PC-9 (cell line): ENCODE measurements at regions not wholly inside any gene's neighbourhood (a gene's known extent, or its start where the extent isn't known, plus 50 kb on each side); places are given as distances from the start of the nearest gene placed in this dataset.

Experiments used
- BruUV-seq: library from RNA; stranded (reverse); fragments of 400-500 nt; replicated peaks from 2 replicates; lab custom pipeline; 2021; lab: Mats Ljungman, UMichigan
- CTCF ChIA-PET: fragments of 300-600 bp; sonication (Branson Sonifier 250); formaldehyde crosslinking; loops from one replicate; lab custom pipeline; 2022; ENCODE audit warnings: antibody characterized with exemption; lab: Charles Lee
- POLR2A ChIA-PET: fragments of 300-600 bp; sonication (Branson Sonifier 250); formaldehyde crosslinking; loops from one replicate; lab custom pipeline; 2022; ENCODE audit warnings: antibody characterized with exemption; ENCODE audit not compliant: unreplicated experiment; lab: Charles Lee
- DNase-seq, 2 experiments: peaks; one replicate each; pipeline versions ENCODE4 v3.0.0 to v3.0.0-alpha.2; 2015 to 2022; ENCODE audit warnings: mixed read lengths in 1 of 2
- H2AFZ ChIP-seq: fragments of 200-600 bp; sonication (generic); 2 replicates; pipeline ENCODE4 v1.8.1; 2017; ENCODE audit warnings: antibody characterized with exemption
- H3F3A ChIP-seq: fragments of 200-600 bp; sonication (generic); 2 replicates; pipeline ENCODE4 v1.8.1; 2017; ENCODE audit warnings: antibody characterized with exemption, mild to moderate bottlenecking, low read depth; ENCODE audit not compliant: insufficient read depth
- H3K27ac ChIP-seq: fragments of 200-600 bp; sonication (generic); 2 replicates; pipeline ENCODE4 v1.6.1; 2016; ENCODE audit warnings: mixed run types
- H3K27me3 ChIP-seq: fragments of 200-600 bp; sonication (generic); 2 replicates; pipeline ENCODE4 v1.6.1; 2016; ENCODE audit warnings: low read depth, mixed run types; ENCODE audit not compliant: insufficient read depth
- H3K36me3 ChIP-seq: fragments of 200-600 bp; sonication (generic); 2 replicates; pipeline ENCODE4 v1.6.1; 2016; ENCODE audit warnings: low read depth, mixed run types
- H3K4me1 ChIP-seq: fragments of 200-600 bp; sonication (generic); replicated peaks from 2 replicates; pipeline ENCODE4 v1.6.1; 2016; ENCODE audit warnings: mixed run types; ENCODE audit not compliant: insufficient read depth
- H3K4me2 ChIP-seq: fragments of 200-600 bp; sonication (generic); 2 replicates; pipeline ENCODE4 v1.6.1; 2017; ENCODE audit warnings: mixed run types
- H3K4me3 ChIP-seq: fragments of 200-600 bp; sonication (generic); 2 replicates; pipeline ENCODE4 v1.6.1; 2016; ENCODE audit warnings: mixed run types
- H3K79me2 ChIP-seq: fragments of 200-600 bp; sonication (generic); 2 replicates; pipeline ENCODE4 v1.6.1; 2017; ENCODE audit warnings: low read depth, mixed run types
- H3K9me2 ChIP-seq: fragments of 200-600 bp; sonication (generic); 2 replicates; pipeline ENCODE4 v1.8.1; 2017; ENCODE audit warnings: mild to moderate bottlenecking; ENCODE audit not compliant: insufficient read depth
- H3K9me3 ChIP-seq: fragments of 200-600 bp; sonication (generic); 2 replicates; pipeline ENCODE4 v1.8.1; 2016; ENCODE audit warnings: low read depth; ENCODE audit not compliant: insufficient read depth
- H4K20me1 ChIP-seq: fragments of 200-600 bp; sonication (generic); 2 replicates; pipeline ENCODE4 v1.8.1; 2017; ENCODE audit not compliant: insufficient read depth
- EZH2 ChIP-seq: fragments of 200-600 bp; sonication (generic); IDR thresholded peaks from 2 replicates; pipeline ENCODE4 v1.8.0; 2017; ENCODE audit warnings: antibody characterized with exemption, low read depth
- intact Hi-C: fragments of 100-400 bp; cut with micrococcal nuclease; formaldehyde crosslinking; loops from one replicate; pipeline ENCODE4 v1.10.0; 2022; ENCODE audit not compliant: unreplicated experiment
- TF ChIP-seq, protein P1 (sequence below): fragments of 200-600 bp; sonication (generic); conservative IDR thresholded peaks from 2 replicates; pipeline ENCODE4 v1.6.1; 2017; ENCODE audit warnings: mixed run types, antibody characterized with exemption, mild to moderate bottlenecking, moderate library complexity

DNA sequence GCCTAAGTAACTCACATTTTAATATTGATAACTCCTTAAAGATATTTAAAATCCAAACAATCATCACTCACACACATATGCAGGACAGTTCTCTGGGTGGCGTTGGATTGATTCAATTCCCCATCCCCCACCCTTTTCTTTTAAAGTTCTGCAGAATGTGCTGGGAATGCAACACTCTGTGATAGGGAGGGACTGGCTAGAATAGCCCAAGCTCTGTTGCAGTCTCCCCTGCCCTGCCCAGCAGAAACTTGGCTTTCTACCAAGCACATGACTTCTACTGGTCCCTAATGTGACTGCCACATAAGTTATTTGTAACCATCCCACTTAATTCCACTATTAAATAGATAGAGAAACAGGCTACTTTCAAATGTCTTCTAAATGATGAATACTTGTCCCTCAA, 55.2 kb downstream of the TWIST1 start:
- H3K9me3 ChIP-seq = peaks cover 5% of the 10 kb centered on the region; the same call in 1 of the 2 replicates
- no peaks in the 10 kb centered on the region; the same call in 1 of the 2 replicates for H3F3A ChIP-seq
- no peak overlapping the region for H2AFZ ChIP-seq
- H4K20me1 ChIP-seq = no peaks in the 10 kb centered on the region
- intact Hi-C loops = loop anchor here (10.0 kb wide), 1 partner anchor 167 kb away; no protein-coding TSS in a partner anchor
- POLR2A ChIA-PET = no interaction called here
- H3K9me2 ChIP-seq = no peaks in the 10 kb centered on the region; the same call in 1 of the 2 replicates
- CTCF ChIA-PET = no interaction called here
- no peaks in the 10 kb centered on the region for H3K4me1 ChIP-seq
- no peaks in the 10 kb centered on the region for H3K79me2 ChIP-seq
- DNase-seq = no peak
- no peak overlapping the region for H3K4me2 ChIP-seq
- H3K4me3 ChIP-seq = no peak overlapping the region
- BruUV-seq = no TSS peak
- no peak overlapping the region for H3K27ac ChIP-seq
- no peaks in the 10 kb centered on the region for H3K36me3 ChIP-seq
- no peaks in the 10 kb centered on the region for H3K27me3 ChIP-seq
- TF ChIP-seq, protein P1, sequence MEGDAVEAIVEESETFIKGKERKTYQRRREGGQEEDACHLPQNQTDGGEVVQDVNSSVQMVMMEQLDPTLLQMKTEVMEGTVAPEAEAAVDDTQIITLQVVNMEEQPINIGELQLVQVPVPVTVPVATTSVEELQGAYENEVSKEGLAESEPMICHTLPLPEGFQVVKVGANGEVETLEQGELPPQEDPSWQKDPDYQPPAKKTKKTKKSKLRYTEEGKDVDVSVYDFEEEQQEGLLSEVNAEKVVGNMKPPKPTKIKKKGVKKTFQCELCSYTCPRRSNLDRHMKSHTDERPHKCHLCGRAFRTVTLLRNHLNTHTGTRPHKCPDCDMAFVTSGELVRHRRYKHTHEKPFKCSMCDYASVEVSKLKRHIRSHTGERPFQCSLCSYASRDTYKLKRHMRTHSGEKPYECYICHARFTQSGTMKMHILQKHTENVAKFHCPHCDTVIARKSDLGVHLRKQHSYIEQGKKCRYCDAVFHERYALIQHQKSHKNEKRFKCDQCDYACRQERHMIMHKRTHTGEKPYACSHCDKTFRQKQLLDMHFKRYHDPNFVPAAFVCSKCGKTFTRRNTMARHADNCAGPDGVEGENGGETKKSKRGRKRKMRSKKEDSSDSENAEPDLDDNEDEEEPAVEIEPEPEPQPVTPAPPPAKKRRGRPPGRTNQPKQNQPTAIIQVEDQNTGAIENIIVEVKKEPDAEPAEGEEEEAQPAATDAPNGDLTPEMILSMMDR = no peak
- no peak for TF ChIP-seq EZH2

DNA sequence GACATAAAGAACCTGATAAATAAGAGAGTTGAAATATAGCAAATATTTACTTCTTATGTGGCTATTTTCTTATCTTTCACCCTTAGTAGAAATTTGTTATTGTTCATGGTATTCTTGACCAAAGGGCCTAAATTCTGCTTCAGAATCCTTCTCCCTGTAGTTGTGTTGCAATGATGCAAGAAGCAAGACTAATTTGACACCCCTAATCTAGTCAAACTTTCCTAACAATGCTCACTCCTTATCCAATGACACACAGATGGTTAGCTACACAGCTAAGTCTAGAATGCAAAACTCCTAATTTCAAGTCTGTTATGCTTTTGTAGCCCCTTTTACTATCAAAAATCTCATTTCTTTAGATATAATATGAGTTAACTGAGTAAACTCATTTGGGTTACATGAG, 56.1 kb downstream of the TWIST1 start:
- CTCF ChIA-PET = no interaction called here

DNA sequence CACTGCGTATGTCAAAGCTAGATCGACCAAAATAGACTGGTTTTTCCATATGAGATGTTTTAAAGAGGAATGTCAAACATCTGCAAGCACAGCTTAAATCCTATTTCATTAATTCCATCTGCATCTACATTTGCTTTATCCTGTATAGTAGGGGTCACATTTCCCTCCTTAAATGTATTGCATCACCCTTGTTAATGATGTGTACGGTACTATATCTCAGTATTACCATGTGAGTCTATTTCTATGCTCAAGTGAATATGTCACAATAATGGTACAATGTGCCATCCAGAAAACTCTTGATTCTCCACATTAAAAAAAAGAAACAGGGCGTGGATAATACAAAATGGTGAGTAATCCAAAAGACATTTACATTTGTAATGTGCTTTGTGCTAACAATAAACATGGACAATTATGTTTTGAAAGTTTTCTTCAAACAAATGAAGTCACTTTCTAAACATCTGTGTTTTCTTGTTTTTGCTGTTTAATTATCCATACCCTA, 56.6 kb downstream of the TWIST1 start:
- TF ChIP-seq, protein P1 = no peak
- no peak for TF ChIP-seq EZH2
- Histone ChIP-seq H3K4me1 (no peaks in the 10 kb centered on the region), H3K79me2 (no peaks in the 10 kb centered on the region), H3K4me2 (no peak overlapping the region), H3K9me3 (peaks cover 5% of the 10 kb centered on the region; the same call in 1 of the 2 replicates), H3F3A (no peaks in the 10 kb centered on the region; the same call in 1 of the 2 replicates), H3K36me3 (no peaks in the 10 kb centered on the region), H3K27me3 (no peaks in the 10 kb centered on the region), H3K9me2 (no peaks in the 10 kb centered on the region; the same call in 1 of the 2 replicates), H3K4me3 (no peak overlapping the region), H3K27ac (no peak overlapping the region), H2AFZ (0 out of 2 replicates have a peak overlapping the region, but pooled peaks have one; percentile 3), H4K20me1 (no peaks in the 10 kb centered on the region)
- CTCF ChIA-PET = no interaction called here
- intact Hi-C loops = loop anchor here (10.0 kb wide), 1 partner anchor 166 kb away; no protein-coding TSS in a partner anchor
- peak in 1 of 2 experiments; percentile 41 for DNase-seq
- POLR2A ChIA-PET = no interaction called here
- no TSS peak for BruUV-seq

More for the DNA sequence above, 56.1 kb downstream of the TWIST1 start:
- Histone ChIP-seq H3K4me3 (no peak overlapping the region), H3K79me2 (no peaks in the 10 kb centered on the region), H3K27ac (no peak overlapping the region), H3K27me3 (no peaks in the 10 kb centered on the region), H3K4me1 (no peaks in the 10 kb centered on the region), H4K20me1 (no peaks in the 10 kb centered on the region), H3K9me3 (peaks cover 5% of the 10 kb centered on the region; the same call in 1 of the 2 replicates), H3K9me2 (no peaks in the 10 kb centered on the region; the same call in 1 of the 2 replicates), H2AFZ (0 out of 2 replicates have a peak overlapping the region, but pooled peaks have one; percentile 3), H3F3A (no peaks in the 10 kb centered on the region; the same call in 1 of the 2 replicates), H3K4me2 (no peak overlapping the region), H3K36me3 (no peaks in the 10 kb centered on the region)
- no TSS peak for BruUV-seq
- peak in 1 of 2 experiments; percentile 15 for DNase-seq
- POLR2A ChIA-PET = no interaction called here
- intact Hi-C loops = loop anchor here (10.0 kb wide), 1 partner anchor 167 kb away; no protein-coding TSS in a partner anchor
- TF ChIP-seq, protein P1 = no peak
- no peak for TF ChIP-seq EZH2
